ENCODE measurements at regions not wholly inside any gene's neighbourhood (a gene's known extent, or its start where the extent isn't known, plus 50 kb on each side); places are given as distances from the start of the nearest gene placed in this dataset.

GRCh38 chr4:24339260-24339659 lies 245.1 kb downstream of the DHX15 start:
- WGBS, 4 donors = 82 to 90% (median 86%) methylated on average over 5 of the region's 5 CpGs
- Histone ChIP-seq H3K27ac (no peak overlapping the region), H3K36me3 (replicated peaks in 1 of 2) (no peaks in the 10 kb centered on the region), H3K9me3 (replicated peaks in 1 of 3) (no peaks in the 10 kb centered on the region), H3K27me3 (no peaks in the 10 kb centered on the region), H3K4me1 (replicated peaks in 1 of 2) (no peaks in the 10 kb centered on the region), H3K4me3 (no peak overlapping the region)
- intact Hi-C loops (cut with DNase I) = no loop called here
- TF ChIP-seq, protein P1, sequence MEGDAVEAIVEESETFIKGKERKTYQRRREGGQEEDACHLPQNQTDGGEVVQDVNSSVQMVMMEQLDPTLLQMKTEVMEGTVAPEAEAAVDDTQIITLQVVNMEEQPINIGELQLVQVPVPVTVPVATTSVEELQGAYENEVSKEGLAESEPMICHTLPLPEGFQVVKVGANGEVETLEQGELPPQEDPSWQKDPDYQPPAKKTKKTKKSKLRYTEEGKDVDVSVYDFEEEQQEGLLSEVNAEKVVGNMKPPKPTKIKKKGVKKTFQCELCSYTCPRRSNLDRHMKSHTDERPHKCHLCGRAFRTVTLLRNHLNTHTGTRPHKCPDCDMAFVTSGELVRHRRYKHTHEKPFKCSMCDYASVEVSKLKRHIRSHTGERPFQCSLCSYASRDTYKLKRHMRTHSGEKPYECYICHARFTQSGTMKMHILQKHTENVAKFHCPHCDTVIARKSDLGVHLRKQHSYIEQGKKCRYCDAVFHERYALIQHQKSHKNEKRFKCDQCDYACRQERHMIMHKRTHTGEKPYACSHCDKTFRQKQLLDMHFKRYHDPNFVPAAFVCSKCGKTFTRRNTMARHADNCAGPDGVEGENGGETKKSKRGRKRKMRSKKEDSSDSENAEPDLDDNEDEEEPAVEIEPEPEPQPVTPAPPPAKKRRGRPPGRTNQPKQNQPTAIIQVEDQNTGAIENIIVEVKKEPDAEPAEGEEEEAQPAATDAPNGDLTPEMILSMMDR (IDR thresholded peaks at IDR 0.05) = no peak
- no peak for TF ChIP-seq POLR2A (IDR thresholded peaks at IDR 0.05)
- no peak for DNase-seq

DNA sequence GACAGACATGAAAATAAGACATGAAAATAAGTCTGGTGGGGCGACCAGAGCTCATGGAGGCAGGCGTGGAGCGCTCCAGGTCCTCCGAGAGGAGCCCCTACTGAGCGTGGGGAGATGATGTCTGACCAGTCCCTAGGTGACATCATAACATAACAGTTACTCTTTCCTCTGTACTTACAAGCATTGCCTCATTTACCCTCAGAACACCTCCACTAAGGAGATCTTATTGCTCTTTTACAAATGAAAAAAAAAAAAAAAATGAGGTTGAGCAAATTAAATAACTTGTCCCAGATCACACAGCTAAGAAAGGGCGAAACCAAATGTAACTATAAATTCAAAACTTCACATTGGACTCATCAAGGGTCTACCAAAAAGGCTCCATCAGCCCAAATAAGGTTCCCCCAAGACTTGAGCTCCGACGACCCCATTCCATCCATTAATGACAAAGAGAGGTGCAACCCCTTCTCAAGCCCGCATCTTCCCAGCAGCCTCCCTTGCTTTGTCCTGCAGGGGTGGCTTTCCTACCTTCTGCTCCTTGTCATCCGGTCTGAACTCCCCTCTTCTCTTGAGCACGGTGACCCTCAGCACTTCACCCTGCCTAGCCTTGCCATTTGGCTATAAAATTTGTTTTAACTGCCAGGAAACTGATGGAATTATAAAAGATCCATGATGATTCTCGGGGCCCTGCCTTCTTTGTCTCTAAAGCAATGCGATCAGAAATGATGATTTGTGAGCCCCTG lies 246.7 kb downstream of the DHX15 start:
- Histone ChIP-seq H3K4me1 (replicated peaks in 1 of 2) (no peaks in the 10 kb centered on the region), H3K36me3 (replicated peaks in 1 of 2) (no peaks in the 10 kb centered on the region), H3K27me3 (no peaks in the 10 kb centered on the region), H3K27ac (no peak overlapping the region), H3K9me3 (replicated peaks in 1 of 3) (no peaks in the 10 kb centered on the region), H3K4me3 (no peak overlapping the region)
- 78 to 85% (median 81%) methylated on average over 13 of the region's 13 CpGs for WGBS, 4 donors
- intact Hi-C loops (cut with DNase I) = no loop called here
- TF ChIP-seq, protein P1 (IDR thresholded peaks at IDR 0.05) = no peak
- no peak for TF ChIP-seq POLR2A (IDR thresholded peaks at IDR 0.05)
- DNase-seq = no peak

DNA sequence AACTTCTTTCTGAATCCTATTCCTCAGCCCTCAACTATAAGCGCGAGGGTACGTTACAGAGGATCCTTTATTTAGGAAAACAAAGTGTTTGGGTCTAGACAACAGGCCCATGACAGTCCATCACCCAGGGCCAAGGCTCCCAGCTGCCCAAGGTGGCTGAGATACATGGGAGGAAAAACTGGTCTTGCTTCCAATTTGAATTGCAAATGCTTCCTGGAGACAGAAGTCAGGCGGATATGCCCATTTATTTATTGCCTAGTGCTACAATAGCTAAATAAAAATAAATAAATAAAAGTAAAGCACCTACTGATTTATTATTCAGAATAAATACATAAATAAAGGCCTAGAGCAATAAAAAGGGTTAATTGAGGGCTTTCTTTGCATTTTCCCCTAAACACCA lies 248.7 kb downstream of the DHX15 start:
- H3K27me3 ChIP-seq = no peaks in the 10 kb centered on the region
- TF ChIP-seq, protein P1 (IDR thresholded peaks at IDR 0.05) = no peak
- no peak for TF ChIP-seq POLR2A (IDR thresholded peaks at IDR 0.05)
- H3K27ac ChIP-seq = no peak overlapping the region
- H3K9me3 ChIP-seq (replicated peaks in 1 of 3) = no peaks in the 10 kb centered on the region
- WGBS, 4 donors = 83 to 87% (median 85%) methylated on average over 4 of the region's 4 CpGs
- no peak overlapping the region for H3K4me3 ChIP-seq
- H3K36me3 ChIP-seq (replicated peaks in 1 of 2) = no peaks in the 10 kb centered on the region
- H3K4me1 ChIP-seq (replicated peaks in 1 of 2) = no peaks in the 10 kb centered on the region
- DNase-seq = no peak
- intact Hi-C loops (cut with DNase I) = no loop called here

DNA sequence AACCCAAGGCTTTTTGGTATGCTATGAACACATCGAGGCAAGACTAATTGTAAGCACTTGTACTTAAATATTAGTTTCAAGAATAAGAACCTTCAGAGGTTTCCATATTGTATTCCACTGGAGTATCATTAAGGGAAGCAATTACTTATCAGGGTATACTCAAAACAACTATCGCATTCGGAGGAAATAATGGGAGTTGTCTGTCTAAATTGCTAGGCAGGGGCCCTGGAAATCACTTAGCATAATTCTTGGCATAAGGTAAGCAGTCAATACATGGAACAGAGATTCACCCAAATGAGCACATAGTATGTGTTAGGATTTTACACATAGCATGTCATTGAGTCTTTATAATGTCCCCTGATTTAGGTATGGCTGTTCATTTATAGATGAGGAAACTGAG lies 249.4 kb downstream of the DHX15 start:
- H3K4me3 ChIP-seq = no peak overlapping the region
- no peaks in the 10 kb centered on the region for H3K4me1 ChIP-seq (replicated peaks in 1 of 2)
- H3K27me3 ChIP-seq = no peaks in the 10 kb centered on the region
- no peaks in the 10 kb centered on the region for H3K9me3 ChIP-seq (replicated peaks in 1 of 3)
- WGBS, 4 donors = 78 to 91% (median 83%) methylated on average over 3 of the region's 3 CpGs
- H3K27ac ChIP-seq = no peak overlapping the region
- no peak for DNase-seq
- TF ChIP-seq, protein P1 (IDR thresholded peaks at IDR 0.05) = no peak
- TF ChIP-seq POLR2A (IDR thresholded peaks at IDR 0.05) = no peak
- H3K36me3 ChIP-seq (replicated peaks in 1 of 2) = no peaks in the 10 kb centered on the region
- intact Hi-C loops (cut with DNase I) = no loop called here
